Panc1 (cell line): ENCODE measurements at regions not wholly inside any gene's neighbourhood (a gene's known extent, or its start where the extent isn't known, plus 50 kb on each side); places are given as distances from the start of the nearest gene placed in this dataset.

ENCODE experiments used
- ATAC-seq: fragments of 200-7000 bp; cut with Tn5 transposase; 2 replicates; pipeline ENCODE4 v1.9.1; 2020; ENCODE audit warnings: mild to moderate bottlenecking, moderate library complexity
- BruUV-seq: library from RNA; stranded (reverse); fragments of 400-500 nt; replicated peaks from 2 replicates; lab custom pipeline; 2021; lab: Mats Ljungman, UMichigan
- CTCF ChIA-PET: fragments of 300-600 bp; sonication (Branson Sonifier 250); formaldehyde crosslinking; loops from one replicate; lab custom pipeline; 2022; ENCODE audit warnings: antibody characterized with exemption; lab: Charles Lee
- POLR2A ChIA-PET: fragments of 300-600 bp; sonication (Branson Sonifier 250); formaldehyde crosslinking; loops from one replicate; lab custom pipeline; 2022; ENCODE audit warnings: antibody characterized with exemption; lab: Charles Lee
- DNase-seq: peaks from one replicate; pipeline ENCODE4 v3.0.0-alpha.2; 2010; ENCODE audit warnings: low read depth, low spot score
- H3K27ac ChIP-seq: 2 replicates; pipeline ENCODE4 v1.5.1; 2011; ENCODE audit warnings: mild to moderate bottlenecking, low read length, inconsistent platforms
- H3K27me3 ChIP-seq: fragments of 200-500 bp; sonication (Bioruptor generic); 2 replicates; pipeline ENCODE4 v1.6.0; 2014; ENCODE audit warnings: low read length, inconsistent platforms; ENCODE audit not compliant: control insufficient read depth, insufficient read depth
- H3K36me3 ChIP-seq: fragments of 200-500 bp; sonication (Bioruptor generic); 2 replicates; pipeline ENCODE4 v1.5.1; 2014; ENCODE audit warnings: inconsistent platforms, mild to moderate bottlenecking, low read length, moderate library complexity; ENCODE audit not compliant: control insufficient read depth, insufficient read depth
- H3K4me1 ChIP-seq: 2 replicates; pipeline ENCODE4 v1.5.1; 2011; ENCODE audit warnings: inconsistent platforms, mild to moderate bottlenecking, low read length, moderate library complexity; ENCODE audit not compliant: control insufficient read depth, insufficient read depth
- H3K4me3 ChIP-seq, 2 experiments: 2 replicates each; pipeline ENCODE4 v1.5.1; 2011 to 2012; ENCODE audit warnings: low read depth in 2 of 2, low read length in 2 of 2, mild to moderate bottlenecking in 2 of 2, inconsistent platforms in 1 of 2, moderate library complexity in 1 of 2
- H3K9me3 ChIP-seq: fragments of 200-500 bp; sonication (Bioruptor generic); 2 replicates; pipeline ENCODE4 v1.5.1; 2014; ENCODE audit warnings: low read depth, mild to moderate bottlenecking, inconsistent platforms, low read length, moderate library complexity; ENCODE audit not compliant: control insufficient read depth, insufficient read depth
- CTCF ChIP-seq: fragments of 450-650 bp; IDR thresholded peaks from 2 replicates; pipeline ENCODE4 v1.5.1; 2017; ENCODE audit warnings: mild to moderate bottlenecking
- POLR2AphosphoS5 ChIP-seq: IDR thresholded peaks from 2 replicates; pipeline ENCODE4 v1.6.1; 2012; ENCODE audit warnings: mild to moderate bottlenecking, low read depth, low read length, moderate library complexity
- SIN3A ChIP-seq: IDR thresholded peaks from 2 replicates; pipeline ENCODE4 v1.6.1; 2012; ENCODE audit warnings: low read depth, mild to moderate bottlenecking, low read length, moderate library complexity, borderline replicate concordance; ENCODE audit not compliant: insufficient read depth
- TCF7L2 ChIP-seq: IDR thresholded peaks from 2 replicates; pipeline ENCODE4 v1.6.1; 2011; ENCODE audit warnings: mild to moderate bottlenecking, low read depth, low read length, inconsistent platforms
- in situ Hi-C: cut with HindIII; loops from 2 replicates; pipeline ENCODE4 v1.10.0; 2016; ENCODE audit warnings: low sequenced_read_pairs, low pct_unique_long_range_greater_than_20kb
- intact Hi-C: fragments of 100-400 bp; cut with micrococcal nuclease; formaldehyde crosslinking; loops from one replicate; pipeline ENCODE4 v1.10.0; 2022; ENCODE audit not compliant: unreplicated experiment
- TF ChIP-seq, protein P1 (sequence below), 2 experiments: IDR thresholded peaks; 2 replicates each; pipeline ENCODE4 v1.6.1; 2011 to 2012; ENCODE audit warnings: low read depth in 2 of 2, control low read depth in 1 of 2, low read length in 1 of 2, mild to moderate bottlenecking in 1 of 2, moderate library complexity in 1 of 2; ENCODE audit not compliant: insufficient read depth in 1 of 2

GRCh38 chr4:127327491-127327890 lies 305.3 kb upstream of the INTU start:
- no peaks in the 10 kb centered on the region for H3K9me3 ChIP-seq
- TF ChIP-seq CTCF (no peak), SIN3A (no peak), POLR2AphosphoS5 (no peak), TCF7L2 (no peak)
- TF ChIP-seq, protein P1, sequence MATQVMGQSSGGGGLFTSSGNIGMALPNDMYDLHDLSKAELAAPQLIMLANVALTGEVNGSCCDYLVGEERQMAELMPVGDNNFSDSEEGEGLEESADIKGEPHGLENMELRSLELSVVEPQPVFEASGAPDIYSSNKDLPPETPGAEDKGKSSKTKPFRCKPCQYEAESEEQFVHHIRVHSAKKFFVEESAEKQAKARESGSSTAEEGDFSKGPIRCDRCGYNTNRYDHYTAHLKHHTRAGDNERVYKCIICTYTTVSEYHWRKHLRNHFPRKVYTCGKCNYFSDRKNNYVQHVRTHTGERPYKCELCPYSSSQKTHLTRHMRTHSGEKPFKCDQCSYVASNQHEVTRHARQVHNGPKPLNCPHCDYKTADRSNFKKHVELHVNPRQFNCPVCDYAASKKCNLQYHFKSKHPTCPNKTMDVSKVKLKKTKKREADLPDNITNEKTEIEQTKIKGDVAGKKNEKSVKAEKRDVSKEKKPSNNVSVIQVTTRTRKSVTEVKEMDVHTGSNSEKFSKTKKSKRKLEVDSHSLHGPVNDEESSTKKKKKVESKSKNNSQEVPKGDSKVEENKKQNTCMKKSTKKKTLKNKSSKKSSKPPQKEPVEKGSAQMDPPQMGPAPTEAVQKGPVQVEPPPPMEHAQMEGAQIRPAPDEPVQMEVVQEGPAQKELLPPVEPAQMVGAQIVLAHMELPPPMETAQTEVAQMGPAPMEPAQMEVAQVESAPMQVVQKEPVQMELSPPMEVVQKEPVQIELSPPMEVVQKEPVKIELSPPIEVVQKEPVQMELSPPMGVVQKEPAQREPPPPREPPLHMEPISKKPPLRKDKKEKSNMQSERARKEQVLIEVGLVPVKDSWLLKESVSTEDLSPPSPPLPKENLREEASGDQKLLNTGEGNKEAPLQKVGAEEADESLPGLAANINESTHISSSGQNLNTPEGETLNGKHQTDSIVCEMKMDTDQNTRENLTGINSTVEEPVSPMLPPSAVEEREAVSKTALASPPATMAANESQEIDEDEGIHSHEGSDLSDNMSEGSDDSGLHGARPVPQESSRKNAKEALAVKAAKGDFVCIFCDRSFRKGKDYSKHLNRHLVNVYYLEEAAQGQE (IDR thresholded peaks at IDR 0.05; ENCODE audit: insufficient read depth in 1 of 2, low read depth in 2 of 2, low read length in 1 of 2), result no peak
- H3K4me1 ChIP-seq, result no peaks in the 10 kb centered on the region
- ATAC-seq (no peak), DNase-seq (no peak)
- BruUV-seq, result no TSS peak
- ChIA-PET CTCF (no interaction called here), POLR2A (no interaction called here)
- in situ Hi-C loops (no loop called here), intact Hi-C loops (no loop called here)
- H3K4me3 ChIP-seq, result no peak overlapping the region
- H3K27me3 ChIP-seq, result no peaks in the 10 kb centered on the region
- H3K36me3 ChIP-seq, result no peaks in the 10 kb centered on the region
- no peak overlapping the region for H3K27ac ChIP-seq

- DNase-seq (no peak), ATAC-seq (no peak)
- no peaks in the 10 kb centered on the region for H3K4me1 ChIP-seq
- no peak overlapping the region for H3K4me3 ChIP-seq
- ChIA-PET CTCF (no interaction called here), POLR2A (no interaction called here)
- H3K9me3 ChIP-seq, result no peaks in the 10 kb centered on the region
- BruUV-seq, result no TSS peak
- intact Hi-C loops, result no loop called here
- in situ Hi-C loops, result no loop called here
- H3K36me3 ChIP-seq, result no peaks in the 10 kb centered on the region
- no peak overlapping the region for H3K27ac ChIP-seq
- no peaks in the 10 kb centered on the region for H3K27me3 ChIP-seq
- no peak for TF ChIP-seq TCF7L2
- TF ChIP-seq CTCF, result no peak
- no peak for TF ChIP-seq POLR2AphosphoS5
- TF ChIP-seq SIN3A, result no peak
- TF ChIP-seq, protein P1 (IDR thresholded peaks at IDR 0.05; ENCODE audit: insufficient read depth in 1 of 2, low read depth in 2 of 2, low read length in 1 of 2), result no peak
These were observed 297.6 kb upstream of the INTU start for GRCh38 chr4:127335073-127335620.
